Hippocampal formation (tissue), 2 donors: ENCODE measurements at regions not wholly inside any gene's neighbourhood (a gene's known extent, or its start where the extent isn't known, plus 50 kb on each side); places are given as distances from the start of the nearest gene placed in this dataset.
"Not testable (repeated sequence)": the region's sequence is repeated elsewhere in the genome, so short reads cannot be mapped to it uniquely, and the experiment has no call there.

Source experiments
- DNase-seq, 2 donors: peaks; one replicate each; lab custom pipeline; 2025; lab: John Stamatoyannopoulos, UW

- no peak for DNase-seq
Measured at GRCh38 chr3:139134678-139135372, 90.1 kb upstream of the PRR23C start.

- DNase-seq = no peak
Measured at GRCh38 chr3:139135657-139136056, 91.0 kb upstream of the PRR23C start.

- no peak for DNase-seq
Measured at GRCh38 chr3:139136469-139137202, 91.9 kb upstream of the PRR23C start.

- no peak for DNase-seq
Measured at GRCh38 chr3:139140553-139140952, 95.9 kb upstream of the PRR23C start.

GRCh38 chr3:139145980-139146379 is 101.3 kb upstream of the PRR23C start:
- not testable (repeated sequence) for DNase-seq

GRCh38 chr3:139151530-139151929 is 106.8 kb upstream of the PRR23C start:
- no peak for DNase-seq

GRCh38 chr3:139153434-139153833 is 108.7 kb upstream of the PRR23C start:
- not testable (repeated sequence) for DNase-seq

- DNase-seq = no peak
Measured at GRCh38 chr3:139157161-139157932, 112.7 kb upstream of the PRR23C start.

GRCh38 chr3:139159356-139159755 is 114.7 kb upstream of the PRR23C start:
- no peak for DNase-seq

GRCh38 chr3:139173372-139174108 is 128.8 kb upstream of the PRR23C start:
- peak; percentile 50 to 94 for DNase-seq

- DNase-seq = no peak
Measured at GRCh38 chr3:139180489-139180888, 135.8 kb upstream of the PRR23C start.

- no peak for DNase-seq
Measured at GRCh38 chr3:139182143-139182542, 137.5 kb upstream of the PRR23C start.

GRCh38 chr3:139182598-139182997 is 137.9 kb upstream of the PRR23C start:
- no peak for DNase-seq

GRCh38 chr3:139185527-139185926 is 140.8 kb upstream of the PRR23C start:
- no peak for DNase-seq

GRCh38 chr3:139187154-139187553 is 142.5 kb upstream of the PRR23C start:
- no peak for DNase-seq

GRCh38 chr3:139187648-139188047 is 143.0 kb upstream of the PRR23C start:
- DNase-seq = no peak

- DNase-seq = no peak
Measured at GRCh38 chr3:139189943-139190342, 145.3 kb upstream of the PRR23C start.

GRCh38 chr3:139194421-139194820 is 149.4 kb upstream of the MRPS22 start:
- DNase-seq = not testable (repeated sequence)

GRCh38 chr3:139196146-139196545 is 147.7 kb upstream of the MRPS22 start:
- not testable (repeated sequence) for DNase-seq

- DNase-seq = no peak
Measured at GRCh38 chr3:139197251-139197650, 146.6 kb upstream of the MRPS22 start.

- no peak for DNase-seq
Measured at GRCh38 chr3:139198186-139198585, 145.6 kb upstream of the MRPS22 start.

- no peak for DNase-seq
Measured at GRCh38 chr3:139198929-139199328, 144.9 kb upstream of the MRPS22 start.
